Hepatocyte (in vitro differentiated cells): ENCODE measurements at regions not wholly inside any gene's neighbourhood (a gene's known extent, or its start where the extent isn't known, plus 50 kb on each side); places are given as distances from the start of the nearest gene placed in this dataset.

ENCODE experiments used
- EZH2 ChIP-seq: fragments of 200-600 bp; sonication (generic); IDR thresholded peaks from 2 replicates; pipeline ENCODE4 v1.6.1; 2016; ENCODE audit warnings: antibody characterized with exemption, mild to moderate bottlenecking, borderline replicate concordance
- TF ChIP-seq, protein P1 (sequence below): fragments of 200-600 bp; sonication (generic); IDR thresholded peaks from 2 replicates; pipeline ENCODE4 v1.5.1; 2016; ENCODE audit warnings: antibody characterized with exemption, mild to moderate bottlenecking; ENCODE audit not compliant: poor library complexity

DNA sequence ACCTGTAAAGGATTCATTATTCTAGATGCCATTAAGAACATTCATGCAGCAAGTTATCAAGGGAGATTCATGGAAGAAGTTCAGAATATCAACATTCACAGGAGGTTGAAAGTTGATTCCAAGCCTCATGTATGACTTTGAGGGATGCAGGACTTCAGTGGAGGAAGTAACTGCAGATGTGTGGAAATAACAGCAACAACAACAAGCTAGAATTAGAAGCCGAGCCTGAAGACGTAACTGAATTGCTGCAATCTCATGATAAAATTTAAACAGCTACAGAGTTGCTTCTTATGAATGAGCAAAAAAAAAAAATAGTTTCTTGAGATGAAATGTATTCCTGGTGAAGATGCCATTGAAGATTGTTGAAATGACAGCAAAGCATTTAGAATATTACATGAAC, 73.3 kb upstream of the NXT1 start:
- TF ChIP-seq, protein P1, sequence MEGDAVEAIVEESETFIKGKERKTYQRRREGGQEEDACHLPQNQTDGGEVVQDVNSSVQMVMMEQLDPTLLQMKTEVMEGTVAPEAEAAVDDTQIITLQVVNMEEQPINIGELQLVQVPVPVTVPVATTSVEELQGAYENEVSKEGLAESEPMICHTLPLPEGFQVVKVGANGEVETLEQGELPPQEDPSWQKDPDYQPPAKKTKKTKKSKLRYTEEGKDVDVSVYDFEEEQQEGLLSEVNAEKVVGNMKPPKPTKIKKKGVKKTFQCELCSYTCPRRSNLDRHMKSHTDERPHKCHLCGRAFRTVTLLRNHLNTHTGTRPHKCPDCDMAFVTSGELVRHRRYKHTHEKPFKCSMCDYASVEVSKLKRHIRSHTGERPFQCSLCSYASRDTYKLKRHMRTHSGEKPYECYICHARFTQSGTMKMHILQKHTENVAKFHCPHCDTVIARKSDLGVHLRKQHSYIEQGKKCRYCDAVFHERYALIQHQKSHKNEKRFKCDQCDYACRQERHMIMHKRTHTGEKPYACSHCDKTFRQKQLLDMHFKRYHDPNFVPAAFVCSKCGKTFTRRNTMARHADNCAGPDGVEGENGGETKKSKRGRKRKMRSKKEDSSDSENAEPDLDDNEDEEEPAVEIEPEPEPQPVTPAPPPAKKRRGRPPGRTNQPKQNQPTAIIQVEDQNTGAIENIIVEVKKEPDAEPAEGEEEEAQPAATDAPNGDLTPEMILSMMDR = no peak
- TF ChIP-seq EZH2 = no peak
